ENCODE measurements at regions not wholly inside any gene's neighbourhood (a gene's known extent, or its start where the extent isn't known, plus 50 kb on each side); places are given as distances from the start of the nearest gene placed in this dataset.
"Not testable (repeated sequence)": the region's sequence is repeated elsewhere in the genome, so short reads cannot be mapped to it uniquely, and the experiment has no call there.

- Histone ChIP-seq H3K27ac (no peak overlapping the region), H3K4me3 (no peak overlapping the region)
- TF ChIP-seq CTCF (IDR thresholded peaks at IDR 0.05), result no peak
Observed at GRCh38 chr13:40368127-40368891, 298.1 kb downstream of the FOXO1 start.

GRCh38 chr13:40370661-40371060 is 295.8 kb downstream of the FOXO1 start:
- H3K27ac ChIP-seq, result no peak overlapping the region
- no peak for TF ChIP-seq POLR2AphosphoS5 (IDR thresholded peaks at IDR 0.05)
- TF ChIP-seq POLR2A (IDR thresholded peaks at IDR 0.05), result no peak
- TF ChIP-seq CTCF (IDR thresholded peaks at IDR 0.05), result no peak
- H3K4me1 ChIP-seq, result no peaks in the 10 kb centered on the region
- H3K4me3 ChIP-seq, result no peak overlapping the region
- H3K27me3 ChIP-seq, result no peaks in the 10 kb centered on the region
- H3K9me3 ChIP-seq, result no peaks in the 10 kb centered on the region
- DNase-seq (ENCODE audit: low spot score in 2 of 2), result no peak
- intact Hi-C loops (cut with DNase I; ENCODE audit: low total_unique reads), result no loop called here
- H3K36me3 ChIP-seq, result no peaks in the 10 kb centered on the region

More at GRCh38 chr13:40368127-40368891, 298.1 kb downstream of the FOXO1 start:
- H3K27me3 ChIP-seq, result no peaks in the 10 kb centered on the region
- H3K4me1 ChIP-seq, result no peaks in the 10 kb centered on the region
- H3K9me3 ChIP-seq, result no peaks in the 10 kb centered on the region
- intact Hi-C loops (cut with DNase I; ENCODE audit: low total_unique reads), result no loop called here
- H3K36me3 ChIP-seq, result no peaks in the 10 kb centered on the region
- no peak for DNase-seq (ENCODE audit: low spot score in 2 of 2)

- Histone ChIP-seq H3K4me1 (no peaks in the 10 kb centered on the region), H3K36me3 (no peaks in the 10 kb centered on the region), H3K27ac (no peak overlapping the region), H3K9me3 (no peaks in the 10 kb centered on the region), H3K27me3 (no peaks in the 10 kb centered on the region), H3K4me3 (no peak overlapping the region)
- no peak for DNase-seq (ENCODE audit: low spot score in 2 of 2)
- intact Hi-C loops (cut with DNase I; ENCODE audit: low total_unique reads), result no loop called here
- no peak for TF ChIP-seq POLR2AphosphoS5 (IDR thresholded peaks at IDR 0.05)
- TF ChIP-seq CTCF (IDR thresholded peaks at IDR 0.05), result no peak
- TF ChIP-seq POLR2A (IDR thresholded peaks at IDR 0.05), result no peak
Observed at GRCh38 chr13:40371531-40372125, 294.8 kb downstream of the FOXO1 start.

GRCh38 chr13:40373608-40374007 is 292.8 kb downstream of the FOXO1 start:
- H3K9me3 ChIP-seq; H3K4me1 ChIP-seq; H3K27me3 ChIP-seq; intact Hi-C loops (cut with DNase I; ENCODE audit: low total_unique reads); H3K4me3 ChIP-seq; H3K36me3 ChIP-seq; H3K27ac ChIP-seq; DNase-seq (ENCODE audit: low spot score in 2 of 2): not testable (repeated sequence)

- no peak for TF ChIP-seq POLR2A (IDR thresholded peaks at IDR 0.05)
- no peak for TF ChIP-seq POLR2AphosphoS5 (IDR thresholded peaks at IDR 0.05)
- TF ChIP-seq CTCF (IDR thresholded peaks at IDR 0.05), result no peak
- Histone ChIP-seq H3K9me3 (no peaks in the 10 kb centered on the region), H3K27ac (no peak overlapping the region), H3K36me3 (no peaks in the 10 kb centered on the region), H3K4me3 (no peak overlapping the region), H3K27me3 (no peaks in the 10 kb centered on the region), H3K4me1 (no peaks in the 10 kb centered on the region)
- no peak for DNase-seq (ENCODE audit: low spot score in 2 of 2)
- intact Hi-C loops (cut with DNase I; ENCODE audit: low total_unique reads), result no loop called here
Observed at GRCh38 chr13:40375489-40376171, 290.8 kb downstream of the FOXO1 start.

Measured in breast epithelium (tissue), 4 donors.